NOMO-1 treated with DMSO at 0.1 percent for 48 hours (cell line): ENCODE measurements at regions not wholly inside any gene's neighbourhood (a gene's known extent, or its start where the extent isn't known, plus 50 kb on each side); places are given as distances from the start of the nearest gene placed in this dataset.

ENCODE experiments used
- DNase-seq: peaks from one replicate; lab custom pipeline; 2025; ENCODE audit not compliant: unreplicated experiment; lab: John Stamatoyannopoulos, UW

GRCh38 chr16:55212791-55213190 lies 111.2 kb upstream of the IRX6 start:
- DNase-seq: no peak

GRCh38 chr16:55214412-55214811 lies 109.6 kb upstream of the IRX6 start:
- no peak for DNase-seq

GRCh38 chr16:55214974-55215494 lies 109.0 kb upstream of the IRX6 start:
- DNase-seq: no peak

- no peak for DNase-seq
Observed at GRCh38 chr16:55217392-55217791, 106.6 kb upstream of the IRX6 start.

- no peak for DNase-seq
Observed at GRCh38 chr16:55221836-55222235, 102.2 kb upstream of the IRX6 start.

- DNase-seq: no peak
Observed at GRCh38 chr16:55222486-55222885, 101.5 kb upstream of the IRX6 start.

GRCh38 chr16:55225972-55226542 lies 97.9 kb upstream of the IRX6 start:
- peak; percentile 89 for DNase-seq

GRCh38 chr16:55232822-55233221 lies 91.2 kb upstream of the IRX6 start:
- DNase-seq: no peak

GRCh38 chr16:55233464-55233863 lies 90.5 kb upstream of the IRX6 start:
- no peak for DNase-seq

- DNase-seq: no peak
Observed at GRCh38 chr16:55236655-55237054, 87.3 kb upstream of the IRX6 start.

- DNase-seq: no peak
Observed at GRCh38 chr16:55239723-55240122, 84.3 kb upstream of the IRX6 start.

- DNase-seq: no peak
Observed at GRCh38 chr16:55240888-55241287, 83.1 kb upstream of the IRX6 start.

- DNase-seq: no peak
Observed at GRCh38 chr16:55242667-55243066, 81.3 kb upstream of the IRX6 start.

- DNase-seq: no peak
Observed at GRCh38 chr16:55248058-55248457, 75.9 kb upstream of the IRX6 start.

GRCh38 chr16:55248494-55248893 lies 75.5 kb upstream of the IRX6 start:
- DNase-seq: no peak

GRCh38 chr16:55249361-55249760 lies 74.6 kb upstream of the IRX6 start:
- no peak for DNase-seq

GRCh38 chr16:55249936-55250335 lies 74.1 kb upstream of the IRX6 start:
- DNase-seq: no peak

- DNase-seq: no peak
Observed at GRCh38 chr16:55250701-55251100, 73.3 kb upstream of the IRX6 start.

- DNase-seq: no peak
Observed at GRCh38 chr16:55251151-55251550, 72.9 kb upstream of the IRX6 start.

GRCh38 chr16:55252577-55252976 lies 71.4 kb upstream of the IRX6 start:
- DNase-seq: no peak

GRCh38 chr16:55253987-55254386 lies 70.0 kb upstream of the IRX6 start:
- no peak for DNase-seq

GRCh38 chr16:55255733-55256282 lies 68.2 kb upstream of the IRX6 start:
- no peak for DNase-seq

GRCh38 chr16:55256412-55257016 lies 67.5 kb upstream of the IRX6 start:
- DNase-seq: no peak
